ENCODE measurements at regions not wholly inside any gene's neighbourhood (a gene's known extent, or its start where the extent isn't known, plus 50 kb on each side); places are given as distances from the start of the nearest gene placed in this dataset.

DNA sequence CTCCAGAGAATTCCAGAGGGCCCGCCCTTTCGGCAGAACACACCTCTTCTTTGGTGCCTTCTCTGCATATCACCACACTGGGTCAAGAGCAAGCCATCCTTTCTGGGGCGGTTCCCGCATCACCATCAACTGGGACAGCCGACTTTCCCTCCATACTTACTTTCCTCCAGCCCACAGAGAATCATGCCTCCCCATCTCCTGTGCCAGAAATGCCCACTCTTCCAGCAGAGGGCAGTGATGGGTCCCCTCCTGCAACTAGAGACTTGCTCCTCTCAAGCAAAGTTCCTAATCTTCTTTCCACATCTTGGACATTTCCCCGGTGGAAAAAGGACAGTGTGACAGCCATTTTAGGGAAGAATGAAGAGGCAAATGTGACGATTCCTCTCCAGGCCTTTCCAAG lies 157.7 kb downstream of the C11orf91 start:
- Histone ChIP-seq H3K27me3 (peaks cover 0 to 3% (median 0%) of the 10 kb centered on the region in 9 donors), H3K4me3 (no peak overlapping the region), H3K36me3 (no peaks in the 10 kb centered on the region), H3K4me1 (peaks cover 0 to 16% (median 2%) of the 10 kb centered on the region in 12 donors), H3K27ac (no peak overlapping the region), H3K9me3 (no peaks in the 10 kb centered on the region)
- TF ChIP-seq POLR2A (IDR thresholded peaks at IDR 0.05) = no peak
- TF ChIP-seq, protein P1, sequence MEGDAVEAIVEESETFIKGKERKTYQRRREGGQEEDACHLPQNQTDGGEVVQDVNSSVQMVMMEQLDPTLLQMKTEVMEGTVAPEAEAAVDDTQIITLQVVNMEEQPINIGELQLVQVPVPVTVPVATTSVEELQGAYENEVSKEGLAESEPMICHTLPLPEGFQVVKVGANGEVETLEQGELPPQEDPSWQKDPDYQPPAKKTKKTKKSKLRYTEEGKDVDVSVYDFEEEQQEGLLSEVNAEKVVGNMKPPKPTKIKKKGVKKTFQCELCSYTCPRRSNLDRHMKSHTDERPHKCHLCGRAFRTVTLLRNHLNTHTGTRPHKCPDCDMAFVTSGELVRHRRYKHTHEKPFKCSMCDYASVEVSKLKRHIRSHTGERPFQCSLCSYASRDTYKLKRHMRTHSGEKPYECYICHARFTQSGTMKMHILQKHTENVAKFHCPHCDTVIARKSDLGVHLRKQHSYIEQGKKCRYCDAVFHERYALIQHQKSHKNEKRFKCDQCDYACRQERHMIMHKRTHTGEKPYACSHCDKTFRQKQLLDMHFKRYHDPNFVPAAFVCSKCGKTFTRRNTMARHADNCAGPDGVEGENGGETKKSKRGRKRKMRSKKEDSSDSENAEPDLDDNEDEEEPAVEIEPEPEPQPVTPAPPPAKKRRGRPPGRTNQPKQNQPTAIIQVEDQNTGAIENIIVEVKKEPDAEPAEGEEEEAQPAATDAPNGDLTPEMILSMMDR (IDR thresholded peaks at IDR 0.05) = peak; percentile 38 to 63 (median 56)
- peak in 2 of 4 donors; percentile 46 for ATAC-seq
- WGBS, 4 donors = 60 to 70% (median 67%) methylated on average over 7 of the region's 7 CpGs
- intact Hi-C loops (cut with DNase I) = loop anchor here (1.0 to 10.0 kb wide), 11 partner anchors 139 to 376 kb away; no protein-coding TSS in a partner anchor
- peak in 3 of 5 donors; percentile 36 to 44 (median 40) for DNase-seq

GRCh38 chr11:33540946-33541915 lies 159.4 kb downstream of the C11orf91 start:
- ATAC-seq (no peak), DNase-seq (no peak)
- H3K27ac ChIP-seq = no peak overlapping the region
- peaks cover 0 to 16% (median 2%) of the 10 kb centered on the region in 12 donors for H3K4me1 ChIP-seq
- H3K9me3 ChIP-seq = no peaks in the 10 kb centered on the region
- 91 to 95% (median 92%) methylated on average over 11 of the region's 11 CpGs for WGBS, 4 donors
- peaks cover 0 to 3% (median 0%) of the 10 kb centered on the region in 9 donors for H3K27me3 ChIP-seq
- intact Hi-C loops (cut with DNase I) = loop anchor here in 9 of 10 donors (5.0 to 10.0 kb wide), 7 partner anchors 141 to 374 kb away; no protein-coding TSS in a partner anchor
- no peak overlapping the region for H3K4me3 ChIP-seq
- H3K36me3 ChIP-seq = no peaks in the 10 kb centered on the region
- TF ChIP-seq POLR2A (IDR thresholded peaks at IDR 0.05) = no peak
- TF ChIP-seq, protein P1 (IDR thresholded peaks at IDR 0.05) = no peak

DNA sequence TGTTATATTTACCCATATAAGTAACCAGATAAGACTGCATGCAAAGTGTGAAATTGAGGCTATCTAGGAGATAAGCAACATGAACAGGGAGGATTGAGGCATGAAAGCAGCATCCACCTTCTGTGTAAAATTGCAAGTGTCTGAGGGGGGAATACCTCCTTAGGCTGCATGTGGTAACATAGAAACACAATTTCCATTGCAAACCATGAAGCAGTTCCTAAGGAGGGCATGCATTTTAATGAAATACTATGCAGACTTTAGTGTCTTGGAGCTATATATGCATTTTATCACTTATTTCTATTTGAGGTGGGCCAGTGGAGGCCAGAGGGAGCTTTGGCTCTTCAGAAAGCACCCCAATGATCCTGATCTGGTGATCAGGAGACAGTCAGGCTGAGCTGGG lies 160.2 kb downstream of the C11orf91 start:
- intact Hi-C loops (cut with DNase I) = loop anchor here in 9 of 10 donors (5.0 to 10.0 kb wide), 7 partner anchors 142 to 373 kb away; no protein-coding TSS in a partner anchor
- no peak for DNase-seq
- TF ChIP-seq POLR2A (IDR thresholded peaks at IDR 0.05) = no peak
- TF ChIP-seq, protein P1 (IDR thresholded peaks at IDR 0.05) = no peak
- Histone ChIP-seq H3K4me1 (peaks cover 0 to 16% (median 2%) of the 10 kb centered on the region in 12 donors), H3K27me3 (peaks cover 0 to 3% (median 0%) of the 10 kb centered on the region in 9 donors), H3K27ac (peak overlapping the region in 1 of 12 donors; percentile 41), H3K4me3 (no peak overlapping the region), H3K9me3 (no peaks in the 10 kb centered on the region), H3K36me3 (no peaks in the 10 kb centered on the region)
- no peak for ATAC-seq

DNA sequence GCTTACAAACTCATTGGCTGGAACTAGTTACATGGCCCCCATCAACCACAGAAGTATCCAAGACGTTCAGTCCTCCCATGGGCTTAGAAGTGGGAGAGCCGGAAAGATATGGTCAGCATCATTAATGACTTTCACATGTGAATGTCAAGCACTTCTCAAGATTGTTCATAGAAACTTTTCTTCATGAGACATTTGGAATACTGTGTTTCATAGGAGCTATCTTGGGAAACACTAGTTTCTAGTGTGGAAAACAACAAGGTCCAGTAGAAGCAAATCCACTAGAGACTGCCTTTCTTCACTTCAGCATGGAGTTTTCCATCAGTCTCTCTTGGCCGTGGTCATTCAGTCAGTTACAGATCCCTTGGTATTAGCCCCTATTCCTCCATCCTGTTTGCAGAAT lies 160.9 kb downstream of the C11orf91 start:
- intact Hi-C loops (cut with DNase I) = loop anchor here in 9 of 10 donors (5.0 to 10.0 kb wide), 8 partner anchors 143 to 372 kb away; partner anchors contain the start of gene KIAA1549L (in 1 of the 9)
- Histone ChIP-seq H3K4me1 (peaks cover 0 to 16% (median 2%) of the 10 kb centered on the region in 12 donors), H3K36me3 (no peaks in the 10 kb centered on the region), H3K27ac (peak overlapping the region in 1 of 12 donors; percentile 35), H3K27me3 (peaks cover 0 to under 1% (median 0%) of the 10 kb centered on the region in 9 donors), H3K9me3 (peaks cover 0 to 5% (median 0%) of the 10 kb centered on the region in 12 donors), H3K4me3 (no peak overlapping the region)
- peak in 3 of 4 donors; percentile 58 to 81 (median 69) for ATAC-seq
- 33 to 50% (median 35%) methylated on average over 3 of the region's 3 CpGs for WGBS, 4 donors
- peak in 1 of 5 donors; percentile 20 for DNase-seq
- no peak for TF ChIP-seq POLR2A (IDR thresholded peaks at IDR 0.05)
- TF ChIP-seq, protein P1 (IDR thresholded peaks at IDR 0.05) = no peak

Measured in heart left ventricle (tissue), 16 donors.